RWPE2 (cell line): ENCODE measurements at regions not wholly inside any gene's neighbourhood (a gene's known extent, or its start where the extent isn't known, plus 50 kb on each side); places are given as distances from the start of the nearest gene placed in this dataset.
A peak's percentile ranks its signal among the peaks of the same experiment; 100 is the strongest.
"Not testable (repeated sequence)": the region's sequence is repeated elsewhere in the genome, so short reads cannot be mapped to it uniquely, and the experiment has no call there.

Experiments used
- ATAC-seq: fragments of 200-7000 bp; cut with Tn5 transposase; 3 replicates; pipeline ENCODE4 v1.9.1; 2021; ENCODE audit warnings: low read depth
- DNase-seq: peaks from one replicate; pipeline ENCODE4 v3.0.0-alpha.2; 2020; ENCODE audit warnings: low spot score
- H3K27ac ChIP-seq: fragments of 450-650 bp; 2 replicates; pipeline ENCODE4 v1.5.1; 2017; ENCODE audit warnings: mild to moderate bottlenecking; ENCODE audit not compliant: poor library complexity, severe bottlenecking
- H3K27me3 ChIP-seq: fragments of 250-450 bp; sonication (Bioruptor Pico); 2 replicates; pipeline ENCODE4 v1.5.1; 2021; ENCODE audit warnings: mild to moderate bottlenecking, moderate library complexity; ENCODE audit not compliant: insufficient read depth, poor library complexity, severe bottlenecking
- H3K36me3 ChIP-seq: fragments of 250-450 bp; sonication (Bioruptor Pico); 2 replicates; pipeline ENCODE4 v1.5.1; 2020; ENCODE audit warnings: low read depth, mild to moderate bottlenecking, moderate library complexity
- H3K4me1 ChIP-seq: fragments of 250-450 bp; sonication (Bioruptor Pico); 2 replicates; pipeline ENCODE4 v1.5.1; 2021; ENCODE audit warnings: mild to moderate bottlenecking, moderate library complexity; ENCODE audit not compliant: insufficient read depth, poor library complexity, severe bottlenecking
- H3K4me3 ChIP-seq: fragments of 250-450 bp; sonication (Bioruptor Pico); 2 replicates; pipeline ENCODE4 v1.5.1; 2021; ENCODE audit warnings: mild to moderate bottlenecking, moderate library complexity; ENCODE audit not compliant: severe bottlenecking
- H3K9me3 ChIP-seq: fragments of 250-450 bp; sonication (Bioruptor Pico); 2 replicates; pipeline ENCODE4 v1.5.1; 2021; ENCODE audit warnings: mild to moderate bottlenecking, moderate library complexity; ENCODE audit not compliant: severe bottlenecking
- TF ChIP-seq, protein P1 (sequence below): fragments of 450-650 bp; IDR thresholded peaks from one replicate; pipeline ENCODE4 v1.5.1; 2017; ENCODE audit warnings: mild to moderate bottlenecking, moderate library complexity; ENCODE audit not compliant: poor library complexity, severe bottlenecking

DNA sequence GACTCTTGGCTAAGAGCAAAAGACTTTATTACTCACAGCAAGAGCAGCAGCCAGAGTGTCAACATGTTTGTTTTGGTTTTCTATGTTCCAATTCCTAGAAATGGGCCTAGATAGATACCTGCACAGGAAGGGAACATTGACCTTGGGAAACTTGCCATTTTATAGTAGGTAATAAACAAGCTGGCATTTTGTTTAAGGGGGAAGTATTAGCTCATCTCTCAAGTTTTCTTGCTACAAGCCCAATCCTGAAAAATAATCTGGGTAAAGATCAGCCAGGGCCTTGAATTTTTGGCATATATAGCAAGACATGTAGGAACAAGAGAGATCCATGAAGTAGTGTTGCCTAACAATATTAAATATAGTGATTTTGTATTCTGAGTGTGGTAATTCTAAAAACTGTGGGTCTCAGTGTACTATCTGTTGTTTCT is 51.4 kb upstream of the RGL1 start:
- Histone ChIP-seq H3K27me3 (no peaks in the 10 kb centered on the region), H3K27ac (no peak overlapping the region)
- no peak; the same call in 2 of the 3 replicates for ATAC-seq

DNA sequence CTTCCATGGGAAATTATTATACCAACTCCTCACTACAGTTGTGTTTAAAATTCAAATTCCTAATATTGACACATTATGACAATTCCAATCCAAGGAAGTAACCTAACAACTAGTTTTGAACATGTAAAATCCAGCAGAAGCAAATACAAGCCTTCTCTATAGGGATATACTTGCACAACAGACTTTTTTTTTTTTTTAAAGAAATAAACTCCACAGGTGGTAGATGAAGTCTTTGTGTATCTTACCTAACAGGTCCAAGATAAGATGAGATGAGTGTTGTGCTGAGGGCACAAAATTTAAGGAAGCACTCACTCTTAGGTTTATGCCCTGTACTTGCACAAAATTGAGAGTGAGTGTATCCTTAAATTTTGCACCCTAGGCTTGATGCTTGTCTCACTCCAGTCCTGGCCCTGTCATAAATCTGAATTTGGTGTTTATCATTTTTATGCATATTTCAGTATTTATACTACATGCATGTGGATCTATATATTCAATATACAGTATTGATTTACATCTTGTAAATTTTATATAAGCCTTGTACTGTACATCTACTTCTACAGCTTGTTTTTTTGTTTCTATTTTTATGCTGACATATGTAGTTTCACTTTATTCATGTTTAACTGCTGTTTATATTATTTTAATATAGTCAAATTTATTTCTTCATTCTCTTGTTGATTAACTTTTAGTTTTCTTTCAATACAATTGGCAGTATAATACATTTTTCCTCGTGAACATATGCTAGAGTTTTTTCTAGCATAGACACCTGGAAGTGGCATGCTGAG is 60.6 kb upstream of the RGL1 start:
- H3K27me3 ChIP-seq: no peaks in the 10 kb centered on the region
- DNase-seq: no peak
- H3K36me3 ChIP-seq: no peaks in the 10 kb centered on the region
- ATAC-seq: no peak
- H3K27ac ChIP-seq: no peak overlapping the region
- H3K9me3 ChIP-seq: no peaks in the 10 kb centered on the region
- no peak overlapping the region for H3K4me3 ChIP-seq
- H3K4me1 ChIP-seq: no peaks in the 10 kb centered on the region
- TF ChIP-seq, protein P1, sequence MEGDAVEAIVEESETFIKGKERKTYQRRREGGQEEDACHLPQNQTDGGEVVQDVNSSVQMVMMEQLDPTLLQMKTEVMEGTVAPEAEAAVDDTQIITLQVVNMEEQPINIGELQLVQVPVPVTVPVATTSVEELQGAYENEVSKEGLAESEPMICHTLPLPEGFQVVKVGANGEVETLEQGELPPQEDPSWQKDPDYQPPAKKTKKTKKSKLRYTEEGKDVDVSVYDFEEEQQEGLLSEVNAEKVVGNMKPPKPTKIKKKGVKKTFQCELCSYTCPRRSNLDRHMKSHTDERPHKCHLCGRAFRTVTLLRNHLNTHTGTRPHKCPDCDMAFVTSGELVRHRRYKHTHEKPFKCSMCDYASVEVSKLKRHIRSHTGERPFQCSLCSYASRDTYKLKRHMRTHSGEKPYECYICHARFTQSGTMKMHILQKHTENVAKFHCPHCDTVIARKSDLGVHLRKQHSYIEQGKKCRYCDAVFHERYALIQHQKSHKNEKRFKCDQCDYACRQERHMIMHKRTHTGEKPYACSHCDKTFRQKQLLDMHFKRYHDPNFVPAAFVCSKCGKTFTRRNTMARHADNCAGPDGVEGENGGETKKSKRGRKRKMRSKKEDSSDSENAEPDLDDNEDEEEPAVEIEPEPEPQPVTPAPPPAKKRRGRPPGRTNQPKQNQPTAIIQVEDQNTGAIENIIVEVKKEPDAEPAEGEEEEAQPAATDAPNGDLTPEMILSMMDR: no peak

More for the DNA sequence above, 51.4 kb upstream of the RGL1 start:
- no peaks in the 10 kb centered on the region for H3K36me3 ChIP-seq
- no peak for DNase-seq
- no peak overlapping the region for H3K4me3 ChIP-seq
- TF ChIP-seq, protein P1: no peak
- H3K9me3 ChIP-seq: no peaks in the 10 kb centered on the region
- peaks cover 15% of the 10 kb centered on the region for H3K4me1 ChIP-seq

DNA sequence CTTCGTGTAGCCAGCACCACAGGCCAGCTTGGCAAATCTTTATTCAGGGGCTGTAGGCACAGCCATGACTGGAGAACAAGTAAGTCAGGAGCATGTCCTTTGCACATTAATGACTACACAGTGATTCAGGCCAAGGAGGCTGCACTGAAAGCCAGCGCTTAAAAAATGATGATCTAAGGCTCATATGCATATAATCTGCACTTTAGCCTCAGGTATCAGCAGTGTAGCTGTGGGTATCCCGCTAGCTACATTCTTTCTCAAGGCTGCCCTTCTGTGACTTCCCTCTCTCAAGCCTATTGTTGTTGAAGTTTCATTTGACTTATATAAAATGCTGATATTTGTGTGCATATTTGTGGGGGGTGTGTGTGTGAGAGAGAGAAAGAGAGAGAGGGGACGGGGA is 62.6 kb upstream of the RGL1 start:
- H3K27me3 ChIP-seq: no peaks in the 10 kb centered on the region
- DNase-seq (no peak), ATAC-seq (no peak)
- TF ChIP-seq, protein P1: no peak
- H3K36me3 ChIP-seq: no peaks in the 10 kb centered on the region
- H3K9me3 ChIP-seq: no peaks in the 10 kb centered on the region
- no peak overlapping the region for H3K27ac ChIP-seq
- H3K4me3 ChIP-seq: no peak overlapping the region
- H3K4me1 ChIP-seq: no peaks in the 10 kb centered on the region

DNA sequence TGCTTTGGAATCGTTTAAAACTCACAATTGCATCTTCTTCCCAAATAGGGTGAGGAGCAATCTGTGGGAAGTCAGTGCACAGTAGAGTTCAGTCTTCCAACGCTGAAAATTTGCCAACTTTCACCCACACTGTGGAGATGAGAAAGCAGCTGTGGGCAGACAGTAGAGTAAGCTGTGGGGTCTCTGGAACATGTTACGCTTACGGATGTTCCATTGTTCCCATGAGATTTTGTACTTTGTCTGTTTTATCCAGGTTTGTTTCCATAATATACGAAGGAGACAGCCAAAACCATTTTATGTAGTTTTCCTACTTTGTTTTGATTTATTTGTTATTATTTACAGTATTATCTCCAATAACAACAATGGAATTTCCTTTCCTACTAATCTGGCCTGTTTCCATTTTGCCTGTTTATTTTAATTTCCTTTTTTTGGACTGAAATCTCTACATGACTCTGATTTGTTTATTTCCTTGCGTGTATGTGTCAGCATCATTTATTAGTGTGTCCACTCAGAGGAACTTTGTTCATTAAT is 65.1 kb upstream of the RGL1 start:
- Histone ChIP-seq H3K36me3 (no peaks in the 10 kb centered on the region), H3K27me3 (no peaks in the 10 kb centered on the region), H3K4me3 (no peak overlapping the region), H3K4me1 (no peaks in the 10 kb centered on the region), H3K27ac (no peak overlapping the region), H3K9me3 (no peaks in the 10 kb centered on the region)
- no peak for DNase-seq
- ATAC-seq: no peak
- TF ChIP-seq, protein P1: no peak

DNA sequence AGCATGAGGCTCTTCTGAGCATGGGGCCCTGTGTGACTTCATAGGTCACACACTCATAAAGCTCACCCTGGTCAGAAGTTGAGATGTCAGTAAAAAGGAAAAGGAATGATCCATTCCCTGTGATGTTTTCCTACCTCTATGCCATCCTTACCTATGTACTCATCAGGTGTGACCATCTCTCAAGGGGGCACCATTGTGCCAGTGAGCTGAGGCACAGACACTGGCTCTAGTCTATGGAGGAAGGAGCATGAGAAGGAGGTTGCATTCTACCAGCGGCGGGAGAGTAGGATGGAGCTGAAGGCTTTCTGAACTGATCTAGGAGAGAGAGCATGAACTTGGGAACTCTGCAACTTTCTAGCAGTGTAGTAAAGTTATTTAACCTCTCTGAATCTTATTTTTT is 65.8 kb upstream of the RGL1 start:
- H3K27me3 ChIP-seq: no peaks in the 10 kb centered on the region
- H3K9me3 ChIP-seq: no peaks in the 10 kb centered on the region
- DNase-seq (no peak), ATAC-seq (peak; percentile 48; the same call in 1 of the 3 replicates)
- no peak overlapping the region for H3K4me3 ChIP-seq
- TF ChIP-seq, protein P1: no peak
- H3K27ac ChIP-seq: no peak overlapping the region
- H3K36me3 ChIP-seq: no peaks in the 10 kb centered on the region
- no peaks in the 10 kb centered on the region for H3K4me1 ChIP-seq

DNA sequence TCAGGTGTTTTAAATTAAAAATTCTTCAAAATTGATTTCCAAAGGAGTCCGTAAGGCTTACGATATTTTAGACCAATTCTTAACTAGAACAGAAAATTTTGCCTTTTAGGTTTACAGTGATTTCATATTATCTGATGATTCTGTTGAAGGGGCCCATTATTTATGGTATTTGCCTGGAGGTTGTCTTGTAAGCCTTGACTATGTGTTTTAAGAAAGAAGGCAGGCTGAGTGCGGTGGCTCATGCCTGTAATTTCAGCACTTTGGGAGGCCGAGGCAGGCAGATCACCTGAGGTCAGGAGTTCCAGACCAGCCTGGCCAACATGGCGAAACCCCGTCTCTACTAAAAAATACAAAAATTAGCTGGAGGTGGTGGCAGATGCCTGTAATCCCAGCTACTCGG is 67.0 kb upstream of the RGL1 start:
- H3K27ac ChIP-seq, H3K9me3 ChIP-seq, H3K4me1 ChIP-seq, H3K4me3 ChIP-seq, H3K27me3 ChIP-seq, ATAC-seq, DNase-seq, H3K36me3 ChIP-seq: not testable (repeated sequence)
